GM13977 (cell line): ENCODE measurements at regions not wholly inside any gene's neighbourhood (a gene's known extent, or its start where the extent isn't known, plus 50 kb on each side); places are given as distances from the start of the nearest gene placed in this dataset.
"Not testable (repeated sequence)": the region's sequence is repeated elsewhere in the genome, so short reads cannot be mapped to it uniquely, and the experiment has no call there.

Experiments
- DNase-seq: peaks from one replicate; pipeline ENCODE4 v3.0.0; 2012; ENCODE audit warnings: low spot score
- in situ Hi-C: fragments of 300-500 bp; cut with MboI; formaldehyde crosslinking; loops from one replicate; pipeline ENCODE4 v1.12.0; 2022; ENCODE audit warnings: low sequenced_read_pairs, low pct_unique_long_range_greater_than_20kb, mixed read lengths, inconsistent platforms; ENCODE audit not compliant: unreplicated experiment
- TF ChIP-seq, protein P1 (sequence below): IDR thresholded peaks from 2 replicates; pipeline ENCODE4 v1.5.1; 2012; ENCODE audit warnings: mild to moderate bottlenecking, control low read depth; ENCODE audit not compliant: insufficient read depth; ENCODE audit errors: extremely low read depth, missing control alignments

DNA sequence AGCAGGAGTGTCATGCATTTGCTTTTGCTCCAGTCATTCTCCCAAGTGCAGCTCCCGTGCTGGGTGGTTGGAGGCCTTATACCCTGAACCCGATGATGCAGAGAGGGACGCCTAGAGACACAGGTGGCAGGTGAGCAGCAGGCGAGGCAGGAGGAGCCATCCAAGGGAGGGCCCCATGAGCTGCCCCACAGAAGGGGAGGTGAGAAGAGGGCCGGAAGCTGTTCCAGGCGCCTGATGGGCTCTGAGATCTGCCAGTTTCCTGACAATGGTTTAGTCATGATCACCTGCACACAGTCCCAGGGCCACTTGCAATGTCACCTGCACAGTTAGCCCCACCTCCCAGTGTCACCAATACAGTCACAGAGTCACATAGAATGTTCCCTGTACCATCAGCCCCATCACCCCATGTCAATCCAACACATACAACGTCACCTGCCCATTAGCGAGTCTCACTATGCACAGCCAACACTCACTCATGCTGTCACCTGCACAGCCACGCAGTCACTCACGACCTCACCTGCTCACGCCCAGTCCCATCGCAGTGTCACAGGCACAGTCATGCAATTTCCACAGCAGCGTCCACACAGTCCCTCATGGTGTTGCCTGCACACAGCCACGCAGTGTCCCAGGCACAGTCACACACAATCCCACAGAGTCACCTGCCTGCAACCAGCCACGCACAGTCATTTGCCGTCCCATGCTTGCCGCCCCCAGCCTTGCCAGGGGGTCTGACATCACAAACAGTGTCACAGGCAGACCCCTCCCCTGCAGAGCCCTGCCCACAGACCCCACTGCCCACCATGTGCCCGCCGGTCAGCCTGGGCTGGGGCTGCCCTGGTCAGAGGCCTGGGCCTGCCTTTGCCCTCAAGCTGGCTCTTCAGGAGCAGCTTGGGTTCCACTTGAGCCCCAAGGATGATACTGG, 113.4 kb downstream of the LHX2 start:
- in situ Hi-C loops, result no loop called here
- TF ChIP-seq, protein P1, sequence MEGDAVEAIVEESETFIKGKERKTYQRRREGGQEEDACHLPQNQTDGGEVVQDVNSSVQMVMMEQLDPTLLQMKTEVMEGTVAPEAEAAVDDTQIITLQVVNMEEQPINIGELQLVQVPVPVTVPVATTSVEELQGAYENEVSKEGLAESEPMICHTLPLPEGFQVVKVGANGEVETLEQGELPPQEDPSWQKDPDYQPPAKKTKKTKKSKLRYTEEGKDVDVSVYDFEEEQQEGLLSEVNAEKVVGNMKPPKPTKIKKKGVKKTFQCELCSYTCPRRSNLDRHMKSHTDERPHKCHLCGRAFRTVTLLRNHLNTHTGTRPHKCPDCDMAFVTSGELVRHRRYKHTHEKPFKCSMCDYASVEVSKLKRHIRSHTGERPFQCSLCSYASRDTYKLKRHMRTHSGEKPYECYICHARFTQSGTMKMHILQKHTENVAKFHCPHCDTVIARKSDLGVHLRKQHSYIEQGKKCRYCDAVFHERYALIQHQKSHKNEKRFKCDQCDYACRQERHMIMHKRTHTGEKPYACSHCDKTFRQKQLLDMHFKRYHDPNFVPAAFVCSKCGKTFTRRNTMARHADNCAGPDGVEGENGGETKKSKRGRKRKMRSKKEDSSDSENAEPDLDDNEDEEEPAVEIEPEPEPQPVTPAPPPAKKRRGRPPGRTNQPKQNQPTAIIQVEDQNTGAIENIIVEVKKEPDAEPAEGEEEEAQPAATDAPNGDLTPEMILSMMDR, result no peak
- no peak for DNase-seq

DNA sequence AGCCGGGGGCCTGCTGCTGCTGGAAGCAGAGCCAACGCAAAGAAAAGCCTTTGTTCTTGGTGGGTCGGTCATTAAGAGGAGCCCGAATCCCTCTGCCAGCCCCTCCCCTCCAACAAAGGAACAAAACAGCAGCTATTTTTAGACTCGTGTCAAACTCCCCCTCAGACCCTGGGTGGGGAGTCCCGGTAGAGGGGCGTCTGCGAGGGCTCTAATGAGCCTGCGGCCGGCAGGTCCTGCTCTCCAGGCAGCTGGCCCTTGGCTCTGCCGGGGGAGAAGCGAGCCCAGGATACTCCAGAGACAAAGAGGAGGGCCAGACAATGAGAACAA, 114.0 kb downstream of the LHX2 start:
- DNase-seq, result no peak
- TF ChIP-seq, protein P1, result no peak
- in situ Hi-C loops, result no loop called here

- in situ Hi-C loops, result no loop called here
- peak; percentile 86 for DNase-seq
Measured at GRCh38 chr9:124126648-124127646, 115.4 kb downstream of the LHX2 start.

GRCh38 chr9:124128568-124129166, 117.1 kb downstream of the LHX2 start:
- no peak for DNase-seq
- in situ Hi-C loops, result no loop called here
- TF ChIP-seq, protein P1, result no peak

More at GRCh38 chr9:124126648-124127646, 115.4 kb downstream of the LHX2 start:
- TF ChIP-seq, protein P1, result peak; percentile 98

GRCh38 chr9:124130277-124131075, 118.9 kb downstream of the LHX2 start:
- DNase-seq, result no peak
- in situ Hi-C loops, result loop anchor here (10.0 kb wide), 1 partner anchor 164 kb away; no protein-coding TSS in a partner anchor
- TF ChIP-seq, protein P1, result no peak

DNA sequence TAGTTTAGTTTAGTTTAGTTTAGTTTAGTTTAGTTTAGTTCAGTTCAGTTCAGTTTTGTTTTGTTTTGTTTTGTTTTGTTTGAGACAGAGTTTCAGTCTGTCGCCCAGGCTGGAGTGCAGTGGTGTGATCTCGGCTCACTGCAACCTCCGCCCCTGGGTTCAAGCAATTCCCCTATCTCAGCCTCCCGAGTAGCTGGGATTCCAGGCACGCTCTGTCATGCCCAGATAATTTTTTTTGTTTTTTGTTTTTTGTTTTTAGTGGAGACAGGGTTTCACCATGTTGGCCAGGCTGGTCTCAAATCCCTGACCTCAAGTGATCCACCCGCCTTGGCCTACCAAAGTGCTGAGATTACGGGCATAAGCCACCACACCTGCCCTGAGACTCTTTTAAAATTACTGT, 120.0 kb downstream of the LHX2 start:
- DNase-seq, result not testable (repeated sequence)
- in situ Hi-C loops, result loop anchor here (10.0 kb wide), 1 partner anchor 163 kb away; no protein-coding TSS in a partner anchor
